HG02884 (cell line): ENCODE measurements at regions not wholly inside any gene's neighbourhood (a gene's known extent, or its start where the extent isn't known, plus 50 kb on each side); places are given as distances from the start of the nearest gene placed in this dataset.

Source experiments
- ATAC-seq: cut with Tn5 transposase; IDR thresholded peaks from one replicate; pipeline ENCODE4 v1.9.1; 2021; ENCODE audit warnings: mild to moderate bottlenecking, moderate library complexity; ENCODE audit not compliant: unreplicated experiment

GRCh38 chr14:53692885-53693284 lies 263.7 kb downstream of the BMP4 start:
- ATAC-seq, result no peak

- no peak for ATAC-seq
Measured at GRCh38 chr14:53692451-53692850, 264.2 kb downstream of the BMP4 start.

GRCh38 chr14:53683229-53683628 lies 273.4 kb downstream of the BMP4 start:
- ATAC-seq, result no peak

GRCh38 chr14:53672526-53672925 lies 284.1 kb downstream of the BMP4 start:
- ATAC-seq, result no peak

- no peak for ATAC-seq
Measured at GRCh38 chr14:53670701-53671100, 285.9 kb downstream of the BMP4 start.

GRCh38 chr14:53668897-53669296 lies 287.7 kb downstream of the BMP4 start:
- ATAC-seq, result no peak

GRCh38 chr14:53663709-53664108 lies 292.9 kb downstream of the BMP4 start:
- no peak for ATAC-seq

GRCh38 chr14:53655080-53655785 lies 301.4 kb downstream of the BMP4 start:
- peak; percentile 77 for ATAC-seq

- no peak for ATAC-seq
Measured at GRCh38 chr14:53652068-53652467, 304.6 kb downstream of the BMP4 start.

- no peak for ATAC-seq
Measured at GRCh38 chr14:53651096-53651740, 305.4 kb downstream of the BMP4 start.

GRCh38 chr14:53646925-53647324 lies 309.7 kb downstream of the BMP4 start:
- ATAC-seq, result no peak

GRCh38 chr14:53640695-53641094 lies 315.9 kb downstream of the BMP4 start:
- no peak for ATAC-seq

GRCh38 chr14:53638966-53639365 lies 317.7 kb downstream of the BMP4 start:
- ATAC-seq, result no peak

GRCh38 chr14:53634793-53635192 lies 321.8 kb downstream of the BMP4 start:
- ATAC-seq, result no peak

- no peak for ATAC-seq
Measured at GRCh38 chr14:53630336-53630735, 326.3 kb downstream of the BMP4 start.

GRCh38 chr14:53628732-53629430 lies 327.7 kb downstream of the BMP4 start:
- ATAC-seq, result no peak

- ATAC-seq, result no peak
Measured at GRCh38 chr14:53628261-53628660, 328.4 kb downstream of the BMP4 start.

- no peak for ATAC-seq
Measured at GRCh38 chr14:53626761-53627160, 329.9 kb downstream of the BMP4 start.

GRCh38 chr14:53622447-53622846 lies 334.2 kb downstream of the BMP4 start:
- ATAC-seq, result no peak

GRCh38 chr14:53621921-53622320 lies 334.7 kb downstream of the BMP4 start:
- ATAC-seq, result no peak

GRCh38 chr14:53621433-53621832 lies 335.2 kb downstream of the BMP4 start:
- peak; percentile 66 for ATAC-seq

- ATAC-seq, result peak; percentile 29
Measured at GRCh38 chr14:53620890-53621289, 335.7 kb downstream of the BMP4 start.
